ENCODE measurements at regions not wholly inside any gene's neighbourhood (a gene's known extent, or its start where the extent isn't known, plus 50 kb on each side); places are given as distances from the start of the nearest gene placed in this dataset.

DNA sequence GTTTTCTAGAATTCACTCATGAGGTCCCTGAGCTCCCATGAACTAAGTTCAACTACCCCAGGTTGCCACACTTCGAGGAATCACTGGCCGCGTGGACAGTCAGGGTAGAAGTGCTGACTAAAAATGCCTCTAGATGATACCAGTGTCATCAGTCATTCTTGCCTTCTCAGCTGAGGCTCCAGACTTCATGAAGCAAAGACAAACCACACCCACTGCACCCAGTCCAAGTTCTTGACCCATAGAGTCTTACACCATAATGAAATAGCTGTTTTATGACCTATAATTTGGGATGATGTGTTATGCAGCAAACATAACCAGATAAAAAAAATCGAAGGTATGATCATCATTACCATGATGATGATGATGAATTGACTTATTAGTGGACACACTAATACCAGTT, 632.9 kb upstream of the TLE4 start:
- Histone ChIP-seq H3K27ac (ENCODE audit: low read length) (no peak overlapping the region), H4K20me1 (ENCODE audit: insufficient read depth, low read length) (no peaks in the 10 kb centered on the region), H3K4me2 (ENCODE audit: low read length) (no peak overlapping the region), H3K4me1 (ENCODE audit: low read length) (peaks cover 12% of the 10 kb centered on the region; the same call in 1 of the 2 replicates), H3K27me3 (ENCODE audit: low read depth, low read length) (no peaks in the 10 kb centered on the region), H3K36me3 (replicated peaks; ENCODE audit: low read depth, low read length) (no peaks in the 10 kb centered on the region), H3K9ac (ENCODE audit: low read length) (no peak overlapping the region), H3K4me3 (ENCODE audit: low read length) (no peak overlapping the region), H3K9me3 (ENCODE audit: insufficient read depth, low read length) (no peaks in the 10 kb centered on the region), H3K79me2 (ENCODE audit: low read length) (no peaks in the 10 kb centered on the region), H2AFZ (ENCODE audit: low read depth, low read length) (no peak overlapping the region)
- no peak for TF ChIP-seq EZH2phosphoT487 (IDR thresholded peaks at IDR 0.05; ENCODE audit: low read depth)
- TF ChIP-seq, protein P1, sequence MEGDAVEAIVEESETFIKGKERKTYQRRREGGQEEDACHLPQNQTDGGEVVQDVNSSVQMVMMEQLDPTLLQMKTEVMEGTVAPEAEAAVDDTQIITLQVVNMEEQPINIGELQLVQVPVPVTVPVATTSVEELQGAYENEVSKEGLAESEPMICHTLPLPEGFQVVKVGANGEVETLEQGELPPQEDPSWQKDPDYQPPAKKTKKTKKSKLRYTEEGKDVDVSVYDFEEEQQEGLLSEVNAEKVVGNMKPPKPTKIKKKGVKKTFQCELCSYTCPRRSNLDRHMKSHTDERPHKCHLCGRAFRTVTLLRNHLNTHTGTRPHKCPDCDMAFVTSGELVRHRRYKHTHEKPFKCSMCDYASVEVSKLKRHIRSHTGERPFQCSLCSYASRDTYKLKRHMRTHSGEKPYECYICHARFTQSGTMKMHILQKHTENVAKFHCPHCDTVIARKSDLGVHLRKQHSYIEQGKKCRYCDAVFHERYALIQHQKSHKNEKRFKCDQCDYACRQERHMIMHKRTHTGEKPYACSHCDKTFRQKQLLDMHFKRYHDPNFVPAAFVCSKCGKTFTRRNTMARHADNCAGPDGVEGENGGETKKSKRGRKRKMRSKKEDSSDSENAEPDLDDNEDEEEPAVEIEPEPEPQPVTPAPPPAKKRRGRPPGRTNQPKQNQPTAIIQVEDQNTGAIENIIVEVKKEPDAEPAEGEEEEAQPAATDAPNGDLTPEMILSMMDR (IDR thresholded peaks at IDR 0.05; ENCODE audit: low read depth, low read length) = no peak

DNA sequence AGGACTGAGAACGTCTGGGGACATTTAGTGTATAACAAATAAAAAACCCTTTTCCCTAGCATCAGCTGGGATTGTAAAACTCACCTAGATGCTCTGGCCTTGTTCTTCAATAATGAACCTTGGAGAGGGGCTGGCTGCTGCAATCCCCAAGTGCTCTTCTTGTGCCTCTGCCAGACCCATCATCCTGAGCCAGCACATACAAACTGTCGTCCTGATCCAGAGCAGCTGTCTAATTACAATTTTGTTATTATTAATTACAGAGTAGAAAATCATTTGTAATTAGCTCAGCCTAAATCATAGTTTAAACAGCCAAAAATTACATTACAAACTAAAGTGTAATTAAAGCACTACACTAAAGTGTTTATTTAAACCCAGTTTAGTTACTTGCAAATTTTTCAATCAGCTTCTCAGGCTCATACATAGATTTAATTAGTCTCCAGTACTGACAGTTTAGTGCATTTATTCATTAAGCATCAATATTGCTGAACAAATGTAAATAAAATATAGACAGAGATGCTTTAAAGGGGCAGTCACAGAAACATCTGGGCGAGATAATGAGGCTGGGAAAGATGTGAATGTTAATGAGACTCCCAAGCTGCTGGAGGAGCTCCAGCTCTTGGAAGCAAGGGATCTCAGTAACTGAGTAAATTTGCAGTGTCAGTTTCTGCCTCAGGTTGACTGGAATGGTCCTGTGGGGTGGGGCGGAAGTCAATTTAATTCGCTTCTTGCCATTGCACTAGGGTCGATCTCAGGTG, 632.3 kb upstream of the TLE4 start:
- H3K27ac ChIP-seq (ENCODE audit: low read length) = no peak overlapping the region
- no peaks in the 10 kb centered on the region for H4K20me1 ChIP-seq (ENCODE audit: insufficient read depth, low read length)
- no peaks in the 10 kb centered on the region for H3K9me3 ChIP-seq (ENCODE audit: insufficient read depth, low read length)
- H3K27me3 ChIP-seq (ENCODE audit: low read depth, low read length) = no peaks in the 10 kb centered on the region
- H3K79me2 ChIP-seq (ENCODE audit: low read length) = no peaks in the 10 kb centered on the region
- no peak for TF ChIP-seq EZH2phosphoT487 (IDR thresholded peaks at IDR 0.05; ENCODE audit: low read depth)
- no peak overlapping the region for H3K9ac ChIP-seq (ENCODE audit: low read length)
- H2AFZ ChIP-seq (ENCODE audit: low read depth, low read length) = no peak overlapping the region
- H3K36me3 ChIP-seq (replicated peaks; ENCODE audit: low read depth, low read length) = no peaks in the 10 kb centered on the region
- no peak overlapping the region for H3K4me2 ChIP-seq (ENCODE audit: low read length)
- no peak overlapping the region for H3K4me3 ChIP-seq (ENCODE audit: low read length)
- H3K4me1 ChIP-seq (ENCODE audit: low read length) = peaks cover 12% of the 10 kb centered on the region; the same call in 1 of the 2 replicates

DNA sequence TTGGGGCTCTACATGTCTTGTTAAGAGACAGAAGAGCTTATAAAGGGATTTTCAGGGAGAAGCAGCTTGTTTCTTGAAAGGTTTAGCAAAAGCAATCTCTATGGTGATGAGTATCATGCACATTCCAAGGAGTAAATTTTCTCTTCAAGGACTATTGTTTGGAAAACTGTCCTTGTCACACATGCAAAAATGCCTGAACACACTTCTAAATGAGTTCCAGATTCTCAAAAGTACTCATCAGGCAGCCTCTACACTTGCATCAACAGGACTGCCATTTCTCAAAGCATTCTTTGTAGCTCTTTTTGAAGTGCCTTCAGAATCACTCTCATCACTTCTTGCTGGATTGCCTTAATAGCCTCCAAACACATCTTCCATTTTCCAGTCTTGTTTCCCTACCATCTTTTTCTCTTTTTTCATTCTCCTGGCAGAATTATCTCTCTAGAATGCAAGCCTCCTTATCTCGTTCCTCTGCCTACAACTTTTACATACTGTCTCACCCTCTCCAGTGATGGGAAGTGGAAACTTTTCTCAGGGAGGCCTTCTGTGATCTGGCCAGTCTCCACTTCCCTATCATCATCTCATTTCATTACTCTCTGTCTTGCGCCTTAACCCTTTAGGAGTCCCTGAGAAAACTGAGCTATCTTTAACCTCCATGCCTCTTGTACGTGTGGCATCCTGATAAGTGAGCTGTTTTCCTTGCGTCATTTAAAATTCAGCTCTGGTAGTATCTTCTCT, 631.5 kb upstream of the TLE4 start:
- no peak overlapping the region for H2AFZ ChIP-seq (ENCODE audit: low read depth, low read length)
- H3K4me2 ChIP-seq (ENCODE audit: low read length) = no peak overlapping the region
- H3K4me1 ChIP-seq (ENCODE audit: low read length) = peaks cover 12% of the 10 kb centered on the region; the same call in 1 of the 2 replicates
- H3K79me2 ChIP-seq (ENCODE audit: low read length) = no peaks in the 10 kb centered on the region
- H3K9ac ChIP-seq (ENCODE audit: low read length) = no peak overlapping the region
- H3K27ac ChIP-seq (ENCODE audit: low read length) = no peak overlapping the region
- no peaks in the 10 kb centered on the region for H3K9me3 ChIP-seq (ENCODE audit: insufficient read depth, low read length)
- H3K4me3 ChIP-seq (ENCODE audit: low read length) = no peak overlapping the region
- no peaks in the 10 kb centered on the region for H3K36me3 ChIP-seq (replicated peaks; ENCODE audit: low read depth, low read length)
- no peaks in the 10 kb centered on the region for H3K27me3 ChIP-seq (ENCODE audit: low read depth, low read length)
- TF ChIP-seq EZH2phosphoT487 (IDR thresholded peaks at IDR 0.05; ENCODE audit: low read depth) = no peak
- TF ChIP-seq, protein P1 (IDR thresholded peaks at IDR 0.05; ENCODE audit: low read depth, low read length) = no peak
- no peaks in the 10 kb centered on the region for H4K20me1 ChIP-seq (ENCODE audit: insufficient read depth, low read length)

DNA sequence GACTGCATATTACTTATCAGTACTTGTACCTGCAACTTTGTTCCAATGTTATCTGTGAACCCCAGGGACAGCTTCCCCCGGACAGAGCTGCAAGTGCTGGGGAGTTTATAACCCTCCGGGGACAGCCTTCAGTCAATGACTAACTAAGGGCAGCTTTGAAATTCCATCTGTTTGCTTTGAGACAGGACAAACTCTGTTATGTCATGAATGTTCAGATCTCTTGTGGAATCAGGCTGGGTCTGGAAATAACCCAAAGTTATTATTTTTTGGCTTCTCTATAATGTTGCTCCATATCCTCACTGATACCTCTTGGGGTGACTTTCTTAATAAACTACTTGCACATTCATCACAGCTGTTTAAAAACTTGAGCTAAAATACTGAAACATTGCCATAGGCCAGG, 617.5 kb upstream of the TLE4 start:
- Histone ChIP-seq H3K79me2 (ENCODE audit: low read length) (no peaks in the 10 kb centered on the region), H3K36me3 (replicated peaks; ENCODE audit: low read depth, low read length) (peaks cover 2% of the 10 kb centered on the region), H3K9me3 (ENCODE audit: insufficient read depth, low read length) (no peaks in the 10 kb centered on the region), H3K27me3 (ENCODE audit: low read depth, low read length) (no peaks in the 10 kb centered on the region), H3K4me3 (ENCODE audit: low read length) (no peak overlapping the region), H3K27ac (ENCODE audit: low read length) (no peak overlapping the region), H3K9ac (ENCODE audit: low read length) (no peak overlapping the region), H3K4me2 (ENCODE audit: low read length) (no peak overlapping the region), H3K4me1 (ENCODE audit: low read length) (peaks cover 11% of the 10 kb centered on the region), H4K20me1 (ENCODE audit: insufficient read depth, low read length) (no peaks in the 10 kb centered on the region), H2AFZ (ENCODE audit: low read depth, low read length) (no peak overlapping the region)
- TF ChIP-seq EZH2phosphoT487 (IDR thresholded peaks at IDR 0.05; ENCODE audit: low read depth) = no peak
- TF ChIP-seq, protein P1 (IDR thresholded peaks at IDR 0.05; ENCODE audit: low read depth, low read length) = no peak
